Right atrium auricular region (tissue), 2 donors: ENCODE measurements at regions not wholly inside any gene's neighbourhood (a gene's known extent, or its start where the extent isn't known, plus 50 kb on each side); places are given as distances from the start of the nearest gene placed in this dataset.

Experiments
- DNase-seq: peaks from one replicate; pipeline ENCODE4 v3.0.0-alpha.2; 2019; ENCODE audit warnings: low spot score
- H3K27ac ChIP-seq, 2 donors: fragments of 200-600 bp; sonication (generic); 1 replicate in 1 of 2; 2 replicates in 1 of 2; pipeline ENCODE4 v1.5.1; 2016 to 2019
- H3K27me3 ChIP-seq, 2 donors: fragments of 200-600 bp; sonication (generic); one replicate each; pipeline versions ENCODE4 v1.5.1 to v1.6.0; 2017 to 2019
- H3K36me3 ChIP-seq: fragments of 200-600 bp; sonication (generic); one replicate; pipeline ENCODE4 v1.5.1; 2016
- H3K4me1 ChIP-seq, 2 donors: fragments of 200-600 bp; sonication (generic); one replicate each; pipeline versions ENCODE4 v1.5.1 to v1.6.0; 2017 to 2019
- H3K4me3 ChIP-seq, 2 donors: fragments of 200-600 bp; sonication (generic); 1 replicate in 1 of 2; 2 replicates in 1 of 2; pipeline ENCODE4 v1.5.1; 2017 to 2019; ENCODE audit warnings: mild to moderate bottlenecking in 1 of 2, moderate library complexity in 1 of 2
- H3K9me3 ChIP-seq, 2 donors: fragments of 200-600 bp; sonication (generic); one replicate each; pipeline ENCODE4 v1.5.1; 2019
- CTCF ChIP-seq, 2 donors: fragments of 200-600 bp; sonication (generic); IDR thresholded peaks; one replicate each; pipeline ENCODE4 v1.5.1; 2019; ENCODE audit warnings: antibody characterized with exemption in 2 of 2

DNA sequence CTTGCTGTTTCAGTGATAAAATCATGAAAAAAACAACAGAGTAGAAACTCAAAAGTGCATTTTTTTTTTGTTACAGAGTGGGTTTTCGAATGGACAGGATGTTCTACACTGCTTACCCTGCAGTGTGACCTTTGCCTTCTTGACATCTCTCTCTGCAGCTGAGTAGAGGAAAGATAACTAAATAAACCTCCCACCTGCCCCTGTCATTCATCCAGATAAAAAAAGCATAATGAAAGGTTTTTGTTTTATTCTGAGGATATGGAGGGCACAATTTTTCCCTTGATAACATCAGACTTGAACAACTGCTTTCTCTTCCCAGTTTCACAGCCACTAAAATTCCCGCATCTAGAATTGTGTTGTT, 193.6 kb upstream of the FOXQ1 start:
- TF ChIP-seq CTCF (IDR thresholded peaks at IDR 0.05): no peak
- H3K36me3 ChIP-seq: no peaks in the 10 kb centered on the region
- no peaks in the 10 kb centered on the region for H3K27me3 ChIP-seq
- H3K4me3 ChIP-seq: no peak overlapping the region
- H3K9me3 ChIP-seq: no peaks in the 10 kb centered on the region
- no peaks in the 10 kb centered on the region for H3K4me1 ChIP-seq
- no peak overlapping the region for H3K27ac ChIP-seq
- no peak for DNase-seq

GRCh38 chr6:1117530-1118286, 194.2 kb upstream of the FOXQ1 start:
- H3K4me3 ChIP-seq: no peak overlapping the region
- no peaks in the 10 kb centered on the region for H3K36me3 ChIP-seq
- DNase-seq: no peak
- no peaks in the 10 kb centered on the region for H3K9me3 ChIP-seq
- no peaks in the 10 kb centered on the region for H3K27me3 ChIP-seq
- H3K27ac ChIP-seq: no peak overlapping the region
- no peaks in the 10 kb centered on the region for H3K4me1 ChIP-seq
- TF ChIP-seq CTCF (IDR thresholded peaks at IDR 0.05): no peak

GRCh38 chr6:1116149-1116548, 195.7 kb upstream of the FOXQ1 start:
- Histone ChIP-seq H3K36me3 (no peaks in the 10 kb centered on the region), H3K9me3 (no peaks in the 10 kb centered on the region), H3K27ac (no peak overlapping the region), H3K4me3 (no peak overlapping the region), H3K27me3 (no peaks in the 10 kb centered on the region), H3K4me1 (no peaks in the 10 kb centered on the region)
- no peak for TF ChIP-seq CTCF (IDR thresholded peaks at IDR 0.05)
- DNase-seq: no peak

GRCh38 chr6:1113916-1114540, 197.9 kb upstream of the FOXQ1 start:
- Histone ChIP-seq H3K9me3 (no peaks in the 10 kb centered on the region), H3K4me1 (no peaks in the 10 kb centered on the region), H3K27me3 (no peaks in the 10 kb centered on the region), H3K4me3 (no peak overlapping the region), H3K27ac (no peak overlapping the region), H3K36me3 (no peaks in the 10 kb centered on the region)
- no peak for TF ChIP-seq CTCF (IDR thresholded peaks at IDR 0.05)
- no peak for DNase-seq

GRCh38 chr6:1111361-1111760, 200.5 kb upstream of the FOXQ1 start:
- no peak for DNase-seq
- Histone ChIP-seq H3K9me3 (peaks cover 0 to 3% of the 10 kb centered on the region in 2 donors), H3K4me1 (no peaks in the 10 kb centered on the region), H3K36me3 (no peaks in the 10 kb centered on the region), H3K27me3 (no peaks in the 10 kb centered on the region), H3K4me3 (no peak overlapping the region), H3K27ac (no peak overlapping the region)
- TF ChIP-seq CTCF (IDR thresholded peaks at IDR 0.05): no peak
